ENCODE measurements at regions not wholly inside any gene's neighbourhood (a gene's known extent, or its start where the extent isn't known, plus 50 kb on each side); places are given as distances from the start of the nearest gene placed in this dataset.
"Not testable (repeated sequence)": the region's sequence is repeated elsewhere in the genome, so short reads cannot be mapped to it uniquely, and the experiment has no call there.

DNA sequence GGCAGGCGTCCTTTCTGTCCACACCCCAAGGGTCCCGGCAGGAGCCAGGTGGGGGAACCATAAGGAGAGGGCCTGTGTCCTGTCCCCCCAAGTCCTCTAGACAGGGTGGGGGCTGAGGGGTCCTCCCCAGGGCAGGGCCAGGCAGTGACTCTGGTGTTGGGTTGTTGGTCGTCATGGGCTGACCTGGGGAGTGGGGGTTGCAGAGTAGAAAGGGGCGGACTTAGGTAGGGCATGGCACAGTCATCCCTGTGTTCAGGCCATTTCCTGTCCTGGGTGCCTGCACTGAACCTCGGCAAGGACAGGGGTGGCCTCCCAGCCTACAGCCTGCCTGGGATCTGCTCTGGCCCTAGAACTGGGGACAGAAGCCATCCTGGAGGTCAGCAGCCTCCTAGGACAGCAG lies 356.2 kb downstream of the TMEM121 start:
- Histone ChIP-seq H3K4me2 (ENCODE audit: low read length) (no peak overlapping the region), H3K27ac (ENCODE audit: low read depth, low read length) (no peak overlapping the region), H3K79me2 (ENCODE audit: control insufficient read depth, low read length) (no peaks in the 10 kb centered on the region), H4K20me1 (ENCODE audit: control insufficient read depth, insufficient read depth, low read depth, low read length) (no peaks in the 10 kb centered on the region), H3F3A (ENCODE audit: control insufficient read depth, insufficient read depth) (no peaks in the 10 kb centered on the region), H3K4me1 (ENCODE audit: control insufficient read depth, low read length) (no peaks in the 10 kb centered on the region), H3K9me2 (replicated peaks; ENCODE audit: control insufficient read depth, low read length) (no peaks in the 10 kb centered on the region), H3K9me3 (ENCODE audit: control insufficient read depth, insufficient read depth, low read length) (no peaks in the 10 kb centered on the region), H3K4me3 (ENCODE audit: low read length) (no peak overlapping the region), H3K36me3 (ENCODE audit: control insufficient read depth, low read length) (no peaks in the 10 kb centered on the region), H3K27me3 (ENCODE audit: control insufficient read depth, low read length) (no peaks in the 10 kb centered on the region)
- no peak for TF ChIP-seq EZH2phosphoT487 (IDR thresholded peaks at IDR 0.05; ENCODE audit: borderline replicate concordance, low read length)

DNA sequence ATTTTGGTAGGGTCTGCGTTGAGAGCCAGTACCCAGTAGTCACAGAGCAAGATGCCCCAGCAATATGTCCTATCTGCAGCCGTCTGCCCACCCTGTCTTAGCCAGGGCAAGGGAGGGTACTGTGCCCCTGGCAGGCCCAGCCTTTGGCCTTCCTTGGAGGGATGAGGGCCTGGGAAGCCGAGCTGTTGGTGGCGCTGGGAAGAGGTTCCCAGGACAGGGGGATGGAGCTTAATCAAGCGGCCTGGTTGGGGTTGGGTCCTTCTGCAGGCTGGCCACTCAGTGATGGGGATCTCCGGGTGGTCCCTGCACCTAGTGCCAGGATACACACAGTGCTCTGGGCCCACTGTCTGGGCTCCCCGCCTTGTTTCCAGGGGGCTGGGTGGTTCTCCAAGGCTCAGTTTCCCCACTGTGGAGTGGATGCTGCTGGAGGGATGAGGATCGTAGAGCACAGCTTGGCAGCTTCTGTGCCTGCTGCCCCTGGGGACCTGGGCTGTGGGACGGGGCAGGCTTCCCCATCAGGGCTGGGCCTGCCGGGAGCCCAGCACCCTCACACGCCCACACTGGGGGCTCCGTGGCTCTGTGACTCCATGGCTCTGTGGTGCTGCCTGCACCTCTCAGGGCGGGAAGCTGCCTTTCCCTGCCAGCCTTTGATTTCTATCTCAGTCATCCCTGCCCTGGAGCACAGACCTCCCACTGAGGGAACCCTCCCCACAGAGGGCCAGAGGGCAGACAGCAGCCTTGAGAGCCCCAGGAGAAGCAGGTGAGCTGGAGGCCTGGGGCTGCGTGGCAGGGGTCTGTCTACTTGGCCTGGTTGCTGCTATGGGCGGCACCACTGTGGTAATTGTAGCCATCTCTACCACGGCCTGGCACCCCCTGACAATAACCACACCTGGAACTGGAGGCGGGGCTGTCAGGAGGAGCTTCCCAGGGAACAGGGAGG lies 357.0 kb downstream of the TMEM121 start:
- no peak overlapping the region for H3K4me3 ChIP-seq (ENCODE audit: low read length)
- H4K20me1 ChIP-seq (ENCODE audit: control insufficient read depth, insufficient read depth, low read depth, low read length): no peaks in the 10 kb centered on the region
- no peaks in the 10 kb centered on the region for H3K79me2 ChIP-seq (ENCODE audit: control insufficient read depth, low read length)
- no peak overlapping the region for H3K4me2 ChIP-seq (ENCODE audit: low read length)
- H3K9me3 ChIP-seq (ENCODE audit: control insufficient read depth, insufficient read depth, low read length): no peaks in the 10 kb centered on the region
- no peak overlapping the region for H3K27ac ChIP-seq (ENCODE audit: low read depth, low read length)
- no peaks in the 10 kb centered on the region for H3F3A ChIP-seq (ENCODE audit: control insufficient read depth, insufficient read depth)
- no peaks in the 10 kb centered on the region for H3K4me1 ChIP-seq (ENCODE audit: control insufficient read depth, low read length)
- H3K9me2 ChIP-seq (replicated peaks; ENCODE audit: control insufficient read depth, low read length): no peaks in the 10 kb centered on the region
- no peaks in the 10 kb centered on the region for H3K27me3 ChIP-seq (ENCODE audit: control insufficient read depth, low read length)
- TF ChIP-seq CTCF (IDR thresholded peaks at IDR 0.05; ENCODE audit: low read depth, low read length, poor library complexity, severe bottlenecking) (no peak), EZH2phosphoT487 (IDR thresholded peaks at IDR 0.05; ENCODE audit: borderline replicate concordance, low read length) (no peak)
- H3K36me3 ChIP-seq (ENCODE audit: control insufficient read depth, low read length): no peaks in the 10 kb centered on the region

DNA sequence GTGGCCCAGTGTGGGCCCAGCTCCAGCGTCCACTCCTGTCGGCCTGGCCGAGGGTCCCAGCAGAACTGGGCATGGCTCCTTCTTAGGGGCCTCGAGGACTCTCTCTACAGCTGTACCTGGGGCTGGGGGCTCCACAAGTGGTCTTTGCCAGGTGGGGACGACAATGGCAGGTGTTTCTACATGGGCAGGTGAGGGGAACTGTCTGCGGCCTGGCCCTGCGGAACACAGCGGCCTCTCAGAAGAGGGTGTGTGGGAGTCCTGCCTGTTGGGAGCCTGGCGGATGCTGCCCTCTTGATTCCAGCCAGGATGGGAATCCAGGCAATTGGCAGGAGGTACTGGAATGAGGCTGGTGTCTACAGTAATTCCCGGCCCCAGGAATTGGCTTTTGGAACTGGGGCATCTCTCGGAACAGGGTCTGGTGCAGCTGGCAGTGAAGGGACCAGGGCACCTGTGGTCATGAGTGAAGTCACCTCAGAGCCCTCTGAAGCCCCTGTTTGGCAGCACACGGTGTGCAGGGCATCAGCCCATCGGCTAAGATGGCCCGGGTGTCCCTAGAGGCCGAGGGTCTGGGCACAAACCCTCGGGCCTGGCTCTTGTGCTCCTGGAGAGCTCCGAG lies 357.9 kb downstream of the TMEM121 start:
- H3F3A ChIP-seq (ENCODE audit: control insufficient read depth, insufficient read depth); H3K9me2 ChIP-seq (replicated peaks; ENCODE audit: control insufficient read depth, low read length); H3K4me3 ChIP-seq (ENCODE audit: low read length); H3K79me2 ChIP-seq (ENCODE audit: control insufficient read depth, low read length); H3K4me1 ChIP-seq (ENCODE audit: control insufficient read depth, low read length); H3K36me3 ChIP-seq (ENCODE audit: control insufficient read depth, low read length); H4K20me1 ChIP-seq (ENCODE audit: control insufficient read depth, insufficient read depth, low read depth, low read length); H3K9me3 ChIP-seq (ENCODE audit: control insufficient read depth, insufficient read depth, low read length); H3K27me3 ChIP-seq (ENCODE audit: control insufficient read depth, low read length); H3K27ac ChIP-seq (ENCODE audit: low read depth, low read length); H3K4me2 ChIP-seq (ENCODE audit: low read length): not testable (repeated sequence)

DNA sequence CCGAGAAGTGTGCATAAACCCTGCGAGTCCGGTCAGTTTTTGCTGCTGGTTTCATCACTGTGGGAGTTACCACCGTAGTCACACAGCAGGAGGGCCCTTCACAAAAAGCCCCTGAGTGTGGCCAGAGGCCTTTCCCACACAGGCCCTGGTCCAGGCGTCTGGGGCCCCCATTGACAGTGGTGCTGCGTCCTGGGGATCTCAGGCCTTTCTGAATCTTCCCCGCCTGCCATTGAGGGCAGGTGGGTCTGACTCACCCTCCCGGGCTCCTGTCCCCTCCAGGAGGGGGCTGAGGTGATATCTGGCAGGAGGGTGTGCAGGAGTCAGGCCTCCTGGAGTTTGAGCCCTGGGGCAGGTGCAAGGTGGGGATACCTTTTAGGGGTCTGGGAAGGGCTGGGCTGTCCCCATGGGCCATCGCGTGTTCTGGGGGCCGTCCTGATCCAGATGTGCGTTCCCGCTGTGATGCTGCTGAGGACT lies 358.5 kb downstream of the TMEM121 start:
- Histone ChIP-seq H4K20me1 (ENCODE audit: control insufficient read depth, insufficient read depth, low read depth, low read length) (no peaks in the 10 kb centered on the region), H3F3A (ENCODE audit: control insufficient read depth, insufficient read depth) (no peaks in the 10 kb centered on the region), H3K27ac (ENCODE audit: low read depth, low read length) (no peak overlapping the region), H3K4me3 (ENCODE audit: low read length) (no peak overlapping the region), H3K9me3 (ENCODE audit: control insufficient read depth, insufficient read depth, low read length) (no peaks in the 10 kb centered on the region), H3K4me1 (ENCODE audit: control insufficient read depth, low read length) (no peaks in the 10 kb centered on the region), H3K79me2 (ENCODE audit: control insufficient read depth, low read length) (no peaks in the 10 kb centered on the region), H3K9me2 (replicated peaks; ENCODE audit: control insufficient read depth, low read length) (no peaks in the 10 kb centered on the region), H3K27me3 (ENCODE audit: control insufficient read depth, low read length) (no peaks in the 10 kb centered on the region), H3K4me2 (ENCODE audit: low read length) (no peak overlapping the region), H3K36me3 (ENCODE audit: control insufficient read depth, low read length) (no peaks in the 10 kb centered on the region)
- TF ChIP-seq EZH2phosphoT487 (IDR thresholded peaks at IDR 0.05; ENCODE audit: borderline replicate concordance, low read length): no peak
- no peak for TF ChIP-seq CTCF (IDR thresholded peaks at IDR 0.05; ENCODE audit: low read depth, low read length, poor library complexity, severe bottlenecking)

All from DOHH2 (cell line).